ENCODE measurements at regions not wholly inside any gene's neighbourhood (a gene's known extent, or its start where the extent isn't known, plus 50 kb on each side); places are given as distances from the start of the nearest gene placed in this dataset.

DNA sequence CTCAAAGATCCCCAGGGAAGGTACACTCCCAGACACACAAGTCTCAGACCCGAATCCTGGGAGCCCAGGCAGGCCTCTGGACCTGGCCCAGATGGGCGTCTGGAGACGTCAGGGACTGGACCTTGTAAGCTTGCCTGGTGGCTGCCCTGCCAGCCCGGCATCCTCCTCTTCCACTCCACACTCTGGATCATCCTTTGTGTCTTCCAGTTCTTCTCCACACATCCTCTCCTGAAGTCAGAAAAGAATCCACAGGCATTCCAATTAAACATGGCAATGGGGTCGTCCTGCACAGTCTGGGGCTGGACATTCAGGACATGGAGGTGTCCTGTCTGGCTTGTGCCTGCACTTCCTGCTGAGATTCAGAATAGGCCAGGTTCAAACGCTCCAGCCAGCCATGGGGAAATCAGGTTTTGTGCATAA lies 208.8 kb upstream of the IGF1R start:
- no peak overlapping the region for H3K4me3 ChIP-seq (ENCODE audit: low read depth, low read length)
- no peak for TF ChIP-seq MYC (IDR thresholded peaks at IDR 0.05; ENCODE audit: low read depth, low read length)
- TF ChIP-seq POLR2A (IDR thresholded peaks at IDR 0.05; ENCODE audit: extremely low read depth, insufficient read length) = no peak
- TF ChIP-seq MAX (IDR thresholded peaks at IDR 0.05; ENCODE audit: low read depth, low read length) = no peak
- TF ChIP-seq CTCF (IDR thresholded peaks at IDR 0.05; ENCODE audit: low read depth, low read length) = no peak
- no peak for DNase-seq (ENCODE audit: low read depth)

DNA sequence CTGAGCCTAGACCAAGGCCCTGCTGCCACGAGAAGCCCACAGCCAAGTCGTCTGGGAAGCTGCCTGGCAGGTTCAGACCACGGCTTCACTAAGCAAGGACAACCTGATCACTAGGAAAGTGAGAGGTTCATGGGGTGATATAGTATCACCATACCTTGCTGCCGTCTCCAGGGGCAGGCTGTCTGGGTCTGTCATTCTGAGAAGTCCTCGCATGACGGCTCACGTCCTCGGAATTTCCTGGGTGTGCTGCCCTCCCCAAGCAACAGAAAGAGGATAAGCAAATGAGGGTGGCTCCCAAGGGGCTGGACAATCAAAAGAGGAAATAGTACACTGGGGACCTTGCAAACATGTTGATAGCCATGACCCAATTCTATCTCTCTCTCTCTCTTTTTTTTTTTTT lies 207.4 kb upstream of the IGF1R start:
- DNase-seq (ENCODE audit: low read depth) = peak; percentile 56
- TF ChIP-seq POLR2A (IDR thresholded peaks at IDR 0.05; ENCODE audit: extremely low read depth, insufficient read length) (no peak), CTCF (IDR thresholded peaks at IDR 0.05; ENCODE audit: low read depth, low read length) (no peak), MYC (IDR thresholded peaks at IDR 0.05; ENCODE audit: low read depth, low read length) (no peak), MAX (IDR thresholded peaks at IDR 0.05; ENCODE audit: low read depth, low read length) (no peak)
- no peak overlapping the region for H3K4me3 ChIP-seq (ENCODE audit: low read depth, low read length)

DNA sequence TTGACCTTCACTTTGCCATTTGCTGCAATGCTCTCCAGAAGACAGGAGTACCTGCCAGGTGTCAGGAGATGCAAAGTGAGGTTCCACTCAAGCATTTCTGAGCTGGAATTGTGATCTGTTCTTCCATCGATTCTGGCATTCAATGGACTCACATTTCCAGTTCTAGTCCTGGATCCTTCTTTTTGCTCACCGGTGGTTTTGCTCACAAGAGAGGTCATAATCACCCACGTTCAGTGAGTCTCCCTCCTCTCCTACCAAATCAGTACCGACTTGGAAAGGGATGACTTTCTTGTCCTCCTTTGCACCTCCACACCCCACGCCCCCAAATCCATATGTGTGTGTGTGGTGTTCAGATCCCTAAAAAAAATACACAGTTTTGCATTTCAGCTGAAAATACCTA lies 206.7 kb upstream of the IGF1R start:
- DNase-seq (ENCODE audit: low read depth) = no peak
- TF ChIP-seq POLR2A (IDR thresholded peaks at IDR 0.05; ENCODE audit: extremely low read depth, insufficient read length) (no peak), MAX (IDR thresholded peaks at IDR 0.05; ENCODE audit: low read depth, low read length) (no peak), CTCF (IDR thresholded peaks at IDR 0.05; ENCODE audit: low read depth, low read length) (no peak), MYC (IDR thresholded peaks at IDR 0.05; ENCODE audit: low read depth, low read length) (no peak)
- H3K4me3 ChIP-seq (ENCODE audit: low read depth, low read length) = no peak overlapping the region

GRCh38 chr15:98442379-98442833 lies 205.9 kb upstream of the IGF1R start:
- TF ChIP-seq MYC (IDR thresholded peaks at IDR 0.05; ENCODE audit: low read depth, low read length) (peak; percentile 50; the same call in 1 of the 2 replicates), CTCF (IDR thresholded peaks at IDR 0.05; ENCODE audit: low read depth, low read length) (peak; percentile 93), MAX (IDR thresholded peaks at IDR 0.05; ENCODE audit: low read depth, low read length) (no peak; the same call in 1 of the 2 replicates), POLR2A (IDR thresholded peaks at IDR 0.05; ENCODE audit: extremely low read depth, insufficient read length) (no peak)
- DNase-seq (ENCODE audit: low read depth) = peak; percentile 91
- no peak overlapping the region for H3K4me3 ChIP-seq (ENCODE audit: low read depth, low read length)

DNA sequence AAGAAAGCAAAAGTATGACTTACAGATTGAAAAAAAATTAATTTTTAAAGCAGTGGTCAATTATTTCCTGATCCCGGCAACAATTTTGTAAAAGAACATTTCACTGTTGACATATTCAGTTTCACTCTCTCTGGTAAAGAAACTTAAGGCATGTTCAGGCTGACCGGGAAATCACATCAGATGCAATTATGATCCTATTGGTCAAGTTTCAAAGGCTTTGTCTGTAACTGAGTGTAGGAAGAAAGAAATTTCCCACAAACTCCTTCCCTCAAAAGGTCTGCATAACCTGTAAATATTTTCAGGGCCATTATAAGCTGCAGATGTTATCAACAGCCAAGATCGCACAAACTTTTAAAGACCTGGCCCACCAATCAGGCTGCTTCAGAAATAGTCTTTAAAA lies 205.4 kb upstream of the IGF1R start:
- H3K4me3 ChIP-seq (ENCODE audit: low read depth, low read length) = no peak overlapping the region
- TF ChIP-seq POLR2A (IDR thresholded peaks at IDR 0.05; ENCODE audit: extremely low read depth, insufficient read length) (no peak), MAX (IDR thresholded peaks at IDR 0.05; ENCODE audit: low read depth, low read length) (no peak), MYC (IDR thresholded peaks at IDR 0.05; ENCODE audit: low read depth, low read length) (no peak), CTCF (IDR thresholded peaks at IDR 0.05; ENCODE audit: low read depth, low read length) (no peak)
- DNase-seq (ENCODE audit: low read depth) = no peak

Data from NB4 (cell line).